22Rv1 (cell line): ENCODE measurements at regions not wholly inside any gene's neighbourhood (a gene's known extent, or its start where the extent isn't known, plus 50 kb on each side); places are given as distances from the start of the nearest gene placed in this dataset.

Source experiments
- CTCF ChIP-seq: fragments of 450-650 bp; IDR thresholded peaks from 2 replicates; pipeline ENCODE4 v1.5.1; 2017; ENCODE audit warnings: mild to moderate bottlenecking
- ZFX ChIP-seq: fragments of 450-650 bp; IDR thresholded peaks from 2 replicates; pipeline ENCODE4 v1.6.1; 2017; ENCODE audit warnings: antibody characterized with exemption, borderline replicate concordance

- TF ChIP-seq CTCF (no peak), ZFX (no peak)
Observed at GRCh38 chr4:26141051-26141721, 179.6 kb upstream of the RBPJ start.
